B cell (primary cell): ENCODE measurements at regions not wholly inside any gene's neighbourhood (a gene's known extent, or its start where the extent isn't known, plus 50 kb on each side); places are given as distances from the start of the nearest gene placed in this dataset.

Experiments
- ATAC-seq: fragments of 200-7000 bp; cut with Tn5 transposase; one replicate; pipeline ENCODE4 v1.10.0; 2021; ENCODE audit warnings: low read depth, mild to moderate bottlenecking, moderate number of reproducible peaks, moderate library complexity
- CTCF ChIA-PET: fragments of 350-600 bp; sonication (Branson Sonifier 250); formaldehyde crosslinking; loops from one replicate; lab custom pipeline; 2021; ENCODE audit warnings: antibody characterized with exemption, inconsistent platforms; lab: Charles Lee
- POLR2A ChIA-PET: fragments of 350-600 bp; sonication (Branson Sonifier 250); formaldehyde crosslinking; loops from one replicate; lab custom pipeline; 2021; ENCODE audit warnings: antibody characterized with exemption; lab: Charles Lee
- DNase-seq: peaks from one replicate; pipeline ENCODE4 v3.0.0; 2013
- H2AFZ ChIP-seq: 2 replicates; pipeline ENCODE4 v1.6.1; 2012; ENCODE audit warnings: mild to moderate bottlenecking, low read depth, low read length; ENCODE audit not compliant: insufficient read depth, poor library complexity, severe bottlenecking
- H3K27ac ChIP-seq, 2 donors: 1 replicate in 1 of 2; 2 replicates in 1 of 2; pipeline ENCODE4 v1.5.1; 2012 to 2013; ENCODE audit warnings: low read length in 2 of 2, mild to moderate bottlenecking in 2 of 2, moderate library complexity in 1 of 2
- H3K27me3 ChIP-seq, 4 experiments: fragments of 200-600 bp in 1 of 4; sonication (generic) in 1 of 4; replicated peaks in 1 of 4; 1 replicate in 2 of 4; 2 replicates in 2 of 4; pipeline versions ENCODE4 v1.6.1 to v1.7.0; 2013 to 2016; ENCODE audit warnings: low read length in 3 of 4, mild to moderate bottlenecking in 2 of 4, mixed read lengths in 1 of 4, moderate library complexity in 1 of 4; ENCODE audit not compliant: insufficient read depth in 4 of 4, control insufficient read depth in 3 of 4; ENCODE audit errors: control extremely low read depth in 1 of 4
- H3K36me3 ChIP-seq, 2 experiments: replicated peaks in 1 of 2; 1 replicate in 1 of 2; 2 replicates in 1 of 2; pipeline versions ENCODE4 v1.6.1 to v1.7.1; 2013; ENCODE audit warnings: low read length in 1 of 2; ENCODE audit not compliant: insufficient read depth in 2 of 2, control insufficient read depth in 1 of 2; ENCODE audit errors: control extremely low read depth in 1 of 2, extremely low read depth in 1 of 2
- H3K4me1 ChIP-seq, 2 donors: fragments of 200-600 bp in 1 of 2; sonication (generic) in 1 of 2; 1 replicate in 1 of 2; 2 replicates in 1 of 2; pipeline versions ENCODE4 v1.5.1 to v1.6.1; 2013 to 2017; ENCODE audit warnings: low read length in 2 of 2; ENCODE audit not compliant: control insufficient read depth in 2 of 2, insufficient read depth in 2 of 2
- H3K4me2 ChIP-seq: replicated peaks from 2 replicates; pipeline ENCODE3; 2012; ENCODE audit warnings: mild to moderate bottlenecking, low read depth, low read length; ENCODE audit not compliant: poor library complexity, severe bottlenecking
- H3K4me3 ChIP-seq, 5 experiments: fragments of 200-600 bp in 1 of 5; sonication (generic) in 1 of 5; 1 replicate in 3 of 5; 2 replicates in 2 of 5; pipeline versions ENCODE4 v1.5.1 to v1.7.0; 2011 to 2016; ENCODE audit warnings: low read length in 4 of 5, mild to moderate bottlenecking in 4 of 5, low read depth in 2 of 5, control low read depth in 1 of 5, moderate library complexity in 1 of 5; ENCODE audit not compliant: insufficient read depth in 1 of 5; ENCODE audit errors: control extremely low read depth in 1 of 5, extremely low read depth in 1 of 5
- H3K79me2 ChIP-seq: fragments of 200-600 bp; sonication (generic); one replicate; pipeline ENCODE4 v1.6.0; 2016; ENCODE audit warnings: low read length; ENCODE audit not compliant: control insufficient read depth, insufficient read depth
- H3K9ac ChIP-seq: fragments of 200-600 bp; sonication (generic); 2 replicates; pipeline ENCODE4 v1.6.1; 2017; ENCODE audit warnings: mild to moderate bottlenecking, low read length, moderate library complexity
- H3K9me3 ChIP-seq, 3 donors: one replicate each; pipeline versions ENCODE4 v1.6.1 to v1.7.1; 2013; ENCODE audit warnings: low read length in 2 of 3; ENCODE audit not compliant: control insufficient read depth in 2 of 3, insufficient read depth in 1 of 3; ENCODE audit errors: control extremely low read depth in 1 of 3
- H4K20me1 ChIP-seq: 2 replicates; pipeline ENCODE4 v1.6.0; 2012; ENCODE audit warnings: mild to moderate bottlenecking, low read length; ENCODE audit not compliant: insufficient read depth, control insufficient read depth, poor library complexity, severe bottlenecking
- H3K27ac Mint-ChIP-seq: one replicate; pipeline ENCODE4 v1.8.0; 2021; ENCODE audit warnings: mixed read lengths
- H3K27me3 Mint-ChIP-seq: one replicate; pipeline ENCODE4 v1.8.0; 2021; ENCODE audit warnings: mixed read lengths
- H3K4me1 Mint-ChIP-seq: one replicate; pipeline ENCODE4 v1.8.0; 2021; ENCODE audit warnings: mixed read lengths
- H3K4me3 Mint-ChIP-seq: one replicate; pipeline ENCODE4 v1.8.0; 2021; ENCODE audit warnings: mixed read lengths
- H3K9me3 Mint-ChIP-seq: one replicate; pipeline ENCODE4 v1.8.0; 2022; ENCODE audit warnings: mixed read lengths; ENCODE audit not compliant: insufficient read depth
- EZH2 ChIP-seq: IDR thresholded peaks from 2 replicates; pipeline ENCODE4 v1.6.1; 2012; ENCODE audit warnings: borderline replicate concordance, low read depth, mild to moderate bottlenecking, moderate library complexity, low read length; ENCODE audit not compliant: insufficient read depth, poor library complexity, severe bottlenecking
- WGBS: methylation state at CpG from one replicate; pipeline ENCODE4 v1.1.5; 2013; ENCODE audit warnings: missing lambda C conversion rate; ENCODE audit not compliant: insufficient coverage; 5-methylcytosine and 5-hydroxymethylcytosine counted together
- intact Hi-C: fragments of 100-400 bp; cut with micrococcal nuclease; formaldehyde crosslinking; loops from one replicate; pipeline ENCODE4 v1.10.0; 2022
- TF ChIP-seq, protein P1 (sequence below): fragments of 200-600 bp; IDR thresholded peaks from one replicate; pipeline ENCODE4 v1.8.0; 2022; ENCODE audit warnings: antibody characterized with exemption, mild to moderate bottlenecking

DNA sequence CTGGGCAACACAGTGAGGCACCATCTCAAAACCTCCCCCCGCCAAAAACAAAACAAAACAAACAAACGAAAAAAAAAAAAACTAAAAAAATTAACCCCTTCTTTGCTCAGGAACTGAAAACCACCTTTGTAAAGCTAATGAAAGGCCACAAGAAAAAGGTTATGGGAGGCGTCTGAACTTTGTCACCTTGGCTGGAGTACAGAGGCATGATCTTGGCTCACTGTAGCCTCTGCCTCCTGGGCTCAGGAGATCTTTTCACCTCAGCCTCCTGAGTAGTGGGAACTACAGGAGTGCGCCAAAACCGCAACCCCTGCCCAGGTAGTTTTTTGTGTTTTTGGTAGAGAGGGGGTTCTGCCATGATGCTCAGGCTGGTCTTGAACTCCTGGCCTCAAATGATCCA lies 337.9 kb downstream of the TBC1D32 start:
- Histone ChIP-seq H3K4me2 (no peak overlapping the region), H3K79me2 (no peaks in the 10 kb centered on the region), H3K9ac (no peak overlapping the region), H3K9me3 (peaks cover 0 to 1% (median 0%) of the 10 kb centered on the region in 3 donors), H3K4me3 (no peak overlapping the region), H3K27ac (no peak overlapping the region), H2AFZ (no peak overlapping the region), H3K4me1 (no peaks in the 10 kb centered on the region), H3K27me3 (no peaks in the 10 kb centered on the region), H3K36me3 (no peaks in the 10 kb centered on the region), H4K20me1 (no peaks in the 10 kb centered on the region)
- TF ChIP-seq, protein P1, sequence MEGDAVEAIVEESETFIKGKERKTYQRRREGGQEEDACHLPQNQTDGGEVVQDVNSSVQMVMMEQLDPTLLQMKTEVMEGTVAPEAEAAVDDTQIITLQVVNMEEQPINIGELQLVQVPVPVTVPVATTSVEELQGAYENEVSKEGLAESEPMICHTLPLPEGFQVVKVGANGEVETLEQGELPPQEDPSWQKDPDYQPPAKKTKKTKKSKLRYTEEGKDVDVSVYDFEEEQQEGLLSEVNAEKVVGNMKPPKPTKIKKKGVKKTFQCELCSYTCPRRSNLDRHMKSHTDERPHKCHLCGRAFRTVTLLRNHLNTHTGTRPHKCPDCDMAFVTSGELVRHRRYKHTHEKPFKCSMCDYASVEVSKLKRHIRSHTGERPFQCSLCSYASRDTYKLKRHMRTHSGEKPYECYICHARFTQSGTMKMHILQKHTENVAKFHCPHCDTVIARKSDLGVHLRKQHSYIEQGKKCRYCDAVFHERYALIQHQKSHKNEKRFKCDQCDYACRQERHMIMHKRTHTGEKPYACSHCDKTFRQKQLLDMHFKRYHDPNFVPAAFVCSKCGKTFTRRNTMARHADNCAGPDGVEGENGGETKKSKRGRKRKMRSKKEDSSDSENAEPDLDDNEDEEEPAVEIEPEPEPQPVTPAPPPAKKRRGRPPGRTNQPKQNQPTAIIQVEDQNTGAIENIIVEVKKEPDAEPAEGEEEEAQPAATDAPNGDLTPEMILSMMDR: no peak
- no peak for TF ChIP-seq EZH2
- no peaks in the 10 kb centered on the region for H3K9me3 Mint-ChIP-seq
- CTCF ChIA-PET: no interaction called here
- no peak overlapping the region for H3K4me3 Mint-ChIP-seq
- POLR2A ChIA-PET: no interaction called here
- no peak for ATAC-seq
- 100% methylated on average over 2 of the region's 5 CpGs for WGBS
- intact Hi-C loops: no loop called here
- no peak for DNase-seq
- H3K4me1 Mint-ChIP-seq: no peaks in the 10 kb centered on the region
- H3K27ac Mint-ChIP-seq: no peak overlapping the region
- peaks cover 9% of the 10 kb centered on the region for H3K27me3 Mint-ChIP-seq

DNA sequence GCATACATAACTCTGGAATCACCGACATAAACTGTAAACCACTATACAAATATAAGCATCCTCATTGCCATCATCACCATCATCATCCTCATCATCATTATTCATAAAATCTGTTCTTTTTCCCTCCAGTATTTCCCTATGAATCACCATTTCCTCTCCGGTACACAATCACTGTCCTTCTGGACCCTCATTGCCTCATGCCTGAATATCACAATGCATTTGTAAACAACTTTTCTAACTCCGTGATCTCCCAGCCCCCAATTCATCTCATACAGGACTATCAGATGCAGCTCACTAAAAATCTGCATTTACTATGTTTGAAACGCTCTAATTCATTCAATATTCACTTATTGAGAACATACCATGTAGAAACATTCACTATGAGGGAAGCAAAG lies 339.7 kb downstream of the TBC1D32 start:
- Histone ChIP-seq H4K20me1 (no peaks in the 10 kb centered on the region), H2AFZ (no peak overlapping the region), H3K4me1 (no peaks in the 10 kb centered on the region), H3K4me2 (no peak overlapping the region), H3K27me3 (no peaks in the 10 kb centered on the region), H3K79me2 (no peaks in the 10 kb centered on the region), H3K9ac (no peak overlapping the region), H3K9me3 (no peaks in the 10 kb centered on the region), H3K36me3 (no peaks in the 10 kb centered on the region), H3K27ac (no peak overlapping the region), H3K4me3 (no peak overlapping the region)
- Mint-ChIP-seq H3K27ac (no peak overlapping the region), H3K4me3 (no peak overlapping the region), H3K9me3 (no peaks in the 10 kb centered on the region), H3K27me3 (peaks cover 9% of the 10 kb centered on the region), H3K4me1 (no peaks in the 10 kb centered on the region)
- no peak for TF ChIP-seq EZH2
- TF ChIP-seq, protein P1: no peak
- intact Hi-C loops: no loop called here
- CTCF ChIA-PET: no interaction called here
- ATAC-seq (no peak), DNase-seq (no peak)
- POLR2A ChIA-PET: no interaction called here
- WGBS: 93% methylated on average over 3 of the region's 4 CpGs
